ENCODE measurements at regions not wholly inside any gene's neighbourhood (a gene's known extent, or its start where the extent isn't known, plus 50 kb on each side); places are given as distances from the start of the nearest gene placed in this dataset.
"Not testable (repeated sequence)": the region's sequence is repeated elsewhere in the genome, so short reads cannot be mapped to it uniquely, and the experiment has no call there.

DNA sequence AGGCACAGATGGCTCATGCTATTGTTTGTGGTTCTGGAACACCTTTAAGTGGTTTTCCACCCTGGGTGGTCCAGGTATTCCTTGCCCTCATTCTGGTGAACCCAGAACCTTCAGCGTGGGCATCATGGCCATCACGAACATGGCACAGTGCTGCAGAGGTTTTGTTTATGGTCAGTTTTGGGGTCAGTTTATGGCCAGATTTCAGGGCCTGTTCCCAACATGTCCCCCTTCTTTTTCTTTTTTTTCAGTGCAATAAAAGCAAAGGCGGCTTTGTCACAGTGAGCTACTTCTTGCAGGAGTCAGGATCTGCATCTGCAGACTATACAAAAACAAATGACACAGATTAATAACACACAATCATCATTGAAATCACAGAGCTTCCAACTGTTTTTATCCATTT, 1085.0 kb upstream of the ALCAM start:
- in situ Hi-C loops (cut with MboI; ENCODE audit: low sequenced_read_pairs) = no loop called here

DNA sequence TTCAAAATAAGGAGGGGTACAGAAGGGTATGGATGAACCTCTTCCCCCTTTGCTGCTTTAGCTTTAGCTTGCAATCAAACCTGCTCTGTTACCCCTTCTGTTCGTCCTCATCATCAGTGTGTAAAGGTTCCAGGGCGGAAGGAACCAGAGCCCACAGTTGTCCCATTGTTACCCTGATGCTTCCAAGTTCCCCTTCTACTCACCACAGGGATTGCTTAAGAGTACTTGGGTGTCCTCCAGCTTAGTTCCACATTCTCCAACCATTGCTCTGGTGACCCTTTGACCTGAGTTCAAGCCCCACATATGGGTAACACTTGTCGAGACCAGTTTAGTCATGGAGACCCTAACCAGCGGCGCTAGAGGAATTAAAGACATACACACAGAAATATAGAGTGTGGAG, 1080.1 kb upstream of the ALCAM start:
- in situ Hi-C loops (cut with MboI; ENCODE audit: low sequenced_read_pairs) = no loop called here

DNA sequence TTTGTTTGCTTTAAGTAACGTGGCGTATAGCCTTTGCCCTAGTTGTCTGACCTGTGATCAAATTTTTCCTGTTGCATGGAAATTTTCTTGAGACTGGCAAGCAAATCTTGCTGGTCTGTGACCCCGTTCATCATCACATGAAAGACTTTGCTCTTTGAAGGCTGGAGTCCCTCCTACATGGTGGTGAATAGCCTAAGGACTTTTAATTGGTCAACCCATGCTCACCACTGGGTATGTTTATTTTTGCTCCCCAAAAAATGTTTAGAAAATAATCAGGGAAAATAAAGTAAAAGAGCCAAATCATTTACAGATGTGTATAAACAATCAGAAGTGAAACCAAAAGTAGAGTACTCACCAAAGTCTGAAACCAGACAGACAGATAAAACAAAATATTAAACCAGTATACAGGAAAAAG, 1075.3 kb upstream of the ALCAM start:
- in situ Hi-C loops (cut with MboI; ENCODE audit: low sequenced_read_pairs) = no loop called here

DNA sequence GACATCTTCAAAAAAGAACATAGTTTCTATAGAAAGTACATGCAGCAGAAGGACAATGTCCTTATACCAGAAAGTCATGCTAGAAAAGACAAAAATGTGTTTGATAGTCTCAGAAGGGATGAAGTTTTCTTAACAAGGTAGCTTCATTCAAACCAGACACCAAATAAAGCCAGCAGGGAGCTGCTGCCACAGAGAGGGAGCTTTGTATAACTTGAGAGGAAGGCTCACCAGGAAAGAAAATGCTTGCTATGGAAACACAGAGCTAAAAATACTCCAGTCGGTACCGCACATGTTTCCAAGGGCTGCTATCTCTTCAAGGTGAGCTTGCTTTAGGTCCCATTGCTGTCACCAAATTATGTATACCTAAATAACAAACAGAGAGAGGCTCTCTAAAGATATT, 1074.8 kb upstream of the ALCAM start:
- in situ Hi-C loops (cut with MboI; ENCODE audit: low sequenced_read_pairs) = no loop called here

DNA sequence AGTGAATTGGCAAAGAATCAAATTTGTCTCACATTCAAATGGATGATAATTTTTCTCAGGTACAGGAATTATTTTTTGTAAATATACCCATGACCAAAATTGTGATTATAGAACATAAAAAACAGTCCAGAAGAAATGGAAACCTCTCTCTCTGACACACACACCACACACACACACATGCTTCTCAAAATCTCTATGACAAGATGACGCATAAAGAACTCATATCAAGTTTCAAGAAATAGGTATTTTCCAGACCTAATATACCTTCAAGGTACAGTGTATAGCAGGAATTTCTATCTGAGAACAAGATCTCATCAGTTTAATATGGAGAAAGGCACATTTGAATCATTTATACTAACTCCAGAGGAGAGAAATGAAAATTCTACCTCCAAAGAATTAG, 1069.1 kb upstream of the ALCAM start:
- in situ Hi-C loops (cut with MboI; ENCODE audit: low sequenced_read_pairs) = no loop called here

DNA sequence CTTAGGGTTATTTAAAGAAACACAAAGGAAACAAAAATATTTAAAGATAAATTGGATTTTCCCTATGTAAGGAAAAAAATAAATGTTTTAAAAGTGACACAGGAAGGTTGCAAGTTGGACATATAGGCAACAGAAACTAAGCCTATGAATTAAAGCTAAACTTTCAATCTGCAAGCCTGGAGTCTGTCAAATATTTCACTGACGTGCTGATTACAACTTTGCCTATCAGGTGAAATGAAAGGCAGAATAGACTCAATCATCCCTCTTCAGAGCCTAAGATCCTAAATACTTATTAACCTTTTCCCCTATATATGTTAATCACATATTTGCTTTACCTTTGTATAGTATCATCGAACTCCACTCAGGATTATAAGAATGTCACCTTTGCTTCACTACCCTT, 1068.0 kb upstream of the ALCAM start:
- in situ Hi-C loops (cut with MboI; ENCODE audit: low sequenced_read_pairs) = no loop called here

DNA sequence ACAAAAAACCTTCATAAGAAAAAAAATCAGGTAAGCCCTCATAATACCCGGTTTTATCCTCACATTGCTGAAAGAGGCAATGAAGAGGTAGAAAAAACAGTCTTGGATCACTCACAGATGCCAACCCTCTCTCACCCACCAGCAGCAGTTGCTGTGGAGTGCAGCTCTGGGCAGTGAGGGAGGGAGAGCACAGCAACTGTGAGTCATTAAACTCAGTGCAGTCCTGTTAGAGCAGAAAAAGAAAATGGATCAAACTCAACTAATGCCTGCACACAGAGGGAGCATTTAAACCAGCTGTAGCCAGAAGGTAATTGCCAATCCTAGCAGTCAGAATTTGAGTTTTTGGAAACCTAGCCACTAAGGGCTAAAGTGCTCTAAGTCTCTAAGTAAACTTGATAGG, 1050.6 kb upstream of the ALCAM start:
- in situ Hi-C loops (cut with MboI; ENCODE audit: low sequenced_read_pairs) = no loop called here

DNA sequence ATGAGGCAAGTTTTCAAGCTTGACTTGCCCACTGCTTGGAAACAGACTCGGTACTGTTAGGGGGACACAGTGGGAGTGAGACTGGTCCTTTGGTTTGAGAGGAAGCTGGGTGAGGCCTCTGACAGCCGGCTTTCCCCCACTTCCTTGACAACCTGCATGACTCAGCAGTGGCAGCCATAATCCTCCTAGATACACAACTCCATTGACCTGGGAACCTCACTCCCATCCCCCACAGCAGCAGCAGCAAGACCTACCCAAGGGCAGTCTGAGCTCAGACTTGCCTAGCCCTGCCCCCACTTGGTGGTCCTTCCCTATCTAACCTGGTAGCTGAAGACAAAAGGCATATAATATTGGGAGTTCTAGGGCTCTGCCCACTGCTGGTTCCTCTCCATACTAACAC, 1043.5 kb upstream of the ALCAM start:
- in situ Hi-C loops (cut with MboI; ENCODE audit: low sequenced_read_pairs) = no loop called here

DNA sequence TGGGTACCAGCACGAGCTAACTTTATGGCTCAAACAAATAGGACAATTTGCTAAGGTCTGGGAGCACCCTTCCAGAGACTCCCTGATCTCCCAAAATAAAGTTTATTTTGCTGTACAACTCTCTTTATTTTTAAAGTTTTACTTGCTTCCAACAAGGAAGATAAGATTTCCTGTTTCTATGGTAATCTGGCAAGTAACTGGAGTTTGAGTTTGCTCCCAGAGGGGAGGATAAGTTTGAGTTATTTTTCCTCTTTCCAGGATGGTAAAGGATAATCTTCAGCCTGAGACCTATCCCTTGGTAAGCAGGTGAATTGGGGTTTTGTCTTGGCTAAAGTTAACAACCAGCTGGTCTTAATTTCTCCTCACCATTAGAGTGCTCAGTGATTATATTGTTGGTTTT, 1019.4 kb upstream of the ALCAM start:
- in situ Hi-C loops (cut with MboI; ENCODE audit: low sequenced_read_pairs) = no loop called here

DNA sequence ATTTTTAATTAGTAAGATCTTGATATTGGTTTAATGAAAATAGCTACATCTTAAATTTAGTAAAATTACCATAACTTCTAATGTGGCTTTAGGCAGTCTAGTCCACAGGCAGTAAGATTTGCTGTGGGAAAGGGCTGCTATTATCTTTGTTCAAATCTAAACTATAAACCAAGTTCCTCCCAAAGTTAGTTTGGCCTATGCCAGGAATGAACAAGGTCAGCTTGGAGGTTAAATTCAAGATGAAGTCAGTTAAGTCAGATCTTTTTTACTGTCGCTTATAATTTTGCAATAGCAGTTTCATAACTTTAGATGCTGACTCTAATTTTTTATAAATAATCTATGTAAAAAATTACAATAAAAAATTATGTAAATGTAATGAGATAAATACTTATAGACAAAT, 1016.9 kb upstream of the ALCAM start:
- in situ Hi-C loops (cut with MboI; ENCODE audit: low sequenced_read_pairs) = no loop called here

DNA sequence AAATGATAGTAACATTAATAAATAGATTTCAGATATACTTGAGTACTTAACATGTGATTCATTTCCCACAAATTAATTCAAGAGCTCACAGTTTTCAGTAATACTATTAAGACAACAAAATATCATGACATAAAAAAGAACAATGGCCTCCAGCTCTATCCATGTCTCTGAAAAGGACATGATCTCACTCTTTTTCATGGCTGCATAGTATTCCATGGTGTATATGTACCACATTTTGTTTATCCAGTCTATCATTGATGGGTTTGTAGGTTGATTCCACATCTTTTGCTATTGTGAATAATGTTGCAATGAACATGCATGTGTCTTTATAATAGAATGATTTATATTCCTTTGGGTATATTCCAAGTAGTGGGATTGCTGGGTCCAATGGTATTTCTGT, 1012.8 kb upstream of the ALCAM start:
- in situ Hi-C loops (cut with MboI; ENCODE audit: low sequenced_read_pairs) = no loop called here

DNA sequence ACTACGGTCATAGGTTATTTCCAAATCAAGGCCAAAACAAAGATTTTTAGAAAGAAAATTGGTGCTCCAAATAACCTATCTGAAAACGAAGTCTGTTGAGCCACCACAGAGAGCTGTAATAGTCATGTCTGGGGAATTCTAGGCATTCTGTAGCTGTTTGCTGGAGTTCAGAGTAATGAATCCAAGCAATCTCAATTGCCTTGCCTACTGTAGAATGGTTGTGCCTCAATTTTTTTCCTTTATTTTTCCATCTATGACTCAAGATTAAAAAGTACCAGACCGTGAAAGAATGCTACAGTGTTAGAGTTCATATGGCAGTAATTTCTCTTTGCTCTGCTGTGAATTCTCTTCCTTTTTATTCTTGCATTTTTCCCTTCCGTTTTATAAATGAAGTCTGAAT, 1007.2 kb upstream of the ALCAM start:
- in situ Hi-C loops (cut with MboI; ENCODE audit: low sequenced_read_pairs) = no loop called here

DNA sequence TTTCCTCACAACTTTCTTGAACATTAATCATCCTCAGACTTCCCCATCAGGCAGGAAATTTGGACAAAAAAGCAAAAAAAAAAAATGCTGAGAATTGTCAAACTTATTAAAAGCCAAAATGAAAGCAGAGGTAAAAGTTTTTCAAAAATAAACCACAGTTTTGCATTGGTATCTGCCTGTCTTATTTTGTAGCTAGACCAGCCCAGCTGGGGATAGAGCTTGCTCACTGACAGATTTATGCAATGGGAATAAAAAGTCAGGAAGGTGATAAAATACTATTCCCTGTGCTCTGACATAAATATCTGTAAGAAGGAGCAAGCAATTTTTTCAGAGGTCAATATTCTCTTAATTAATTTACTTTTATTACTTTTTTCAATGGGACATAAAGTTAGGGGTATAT, 1006.7 kb upstream of the ALCAM start:
- in situ Hi-C loops (cut with MboI; ENCODE audit: low sequenced_read_pairs) = no loop called here

DNA sequence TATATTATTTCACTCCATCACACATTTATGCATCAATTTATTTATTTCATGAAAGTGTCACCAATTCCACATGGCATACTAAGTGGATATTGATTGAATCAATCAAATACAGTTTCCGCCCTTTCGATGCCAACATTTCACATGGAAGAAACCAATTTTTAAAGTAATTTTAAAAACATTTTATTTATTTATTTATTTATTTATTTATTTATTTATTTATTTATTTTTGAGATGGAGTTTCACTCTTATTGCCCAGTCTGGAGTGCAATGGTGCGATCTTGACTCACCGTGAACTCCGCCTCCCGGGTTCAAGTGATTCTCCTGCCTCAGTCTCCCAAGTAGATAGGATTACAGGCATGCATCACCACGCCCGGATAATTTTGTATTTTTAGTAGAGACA, 1005.0 kb upstream of the ALCAM start:
- in situ Hi-C loops (cut with MboI; ENCODE audit: low sequenced_read_pairs) = not testable (repeated sequence)

DNA sequence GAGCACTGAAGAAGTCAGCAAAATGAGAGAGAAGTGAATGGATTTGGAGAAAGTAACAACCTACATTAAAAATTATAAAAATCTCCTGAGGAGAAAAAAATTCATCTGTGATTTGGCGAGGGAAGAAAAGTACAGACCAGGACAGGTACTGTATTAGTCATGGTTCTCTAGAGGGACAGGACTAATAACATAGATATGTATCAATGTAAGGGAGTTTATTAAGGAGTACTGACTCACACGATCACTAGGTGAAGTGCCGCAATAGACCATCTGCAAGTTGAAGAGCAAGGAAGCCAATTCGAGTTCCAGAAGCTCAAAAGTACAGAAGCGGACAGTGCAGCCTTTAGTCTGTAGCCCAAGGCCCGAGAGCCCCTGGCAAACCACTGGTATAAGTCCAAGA, 1004.4 kb upstream of the ALCAM start:
- in situ Hi-C loops (cut with MboI; ENCODE audit: low sequenced_read_pairs) = no loop called here

DNA sequence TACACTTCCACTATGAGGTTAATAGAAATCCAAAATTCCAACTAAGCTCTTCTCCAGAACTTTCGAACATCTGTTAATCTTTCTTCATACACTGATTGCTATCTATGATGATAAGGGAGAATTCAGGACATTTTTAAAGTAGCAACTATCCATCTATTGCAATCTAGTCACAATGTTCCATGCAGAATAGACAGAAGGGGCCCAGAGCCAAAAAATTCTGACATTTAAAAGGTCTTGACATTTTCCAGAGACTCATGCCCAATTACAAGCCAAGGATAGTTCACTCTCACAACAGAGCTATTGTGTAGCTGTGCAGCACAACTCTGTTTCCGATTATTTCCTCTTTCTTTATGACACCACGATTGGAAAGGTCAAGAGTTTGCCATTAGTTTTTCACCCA, 999.7 kb upstream of the ALCAM start:
- in situ Hi-C loops (cut with MboI; ENCODE audit: low sequenced_read_pairs) = no loop called here

DNA sequence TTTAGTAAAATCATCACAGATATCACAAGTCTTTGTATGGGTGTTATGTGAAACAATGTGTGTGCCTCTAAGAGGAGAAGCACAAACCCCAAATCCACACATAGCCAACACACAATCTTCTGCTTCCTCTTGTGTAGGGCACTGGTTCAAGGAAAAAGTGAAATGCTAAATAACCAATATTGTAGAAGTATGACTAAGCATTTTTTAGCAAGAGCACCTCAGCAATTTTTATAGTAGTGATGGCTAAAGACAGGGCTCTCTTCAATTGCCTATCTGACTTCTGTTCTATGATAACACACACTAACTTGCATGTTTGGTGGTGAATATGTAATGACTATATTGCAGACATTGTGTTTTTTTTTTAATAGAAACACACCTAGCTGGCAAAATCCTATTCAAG, 997.9 kb upstream of the ALCAM start:
- in situ Hi-C loops (cut with MboI; ENCODE audit: low sequenced_read_pairs) = no loop called here

DNA sequence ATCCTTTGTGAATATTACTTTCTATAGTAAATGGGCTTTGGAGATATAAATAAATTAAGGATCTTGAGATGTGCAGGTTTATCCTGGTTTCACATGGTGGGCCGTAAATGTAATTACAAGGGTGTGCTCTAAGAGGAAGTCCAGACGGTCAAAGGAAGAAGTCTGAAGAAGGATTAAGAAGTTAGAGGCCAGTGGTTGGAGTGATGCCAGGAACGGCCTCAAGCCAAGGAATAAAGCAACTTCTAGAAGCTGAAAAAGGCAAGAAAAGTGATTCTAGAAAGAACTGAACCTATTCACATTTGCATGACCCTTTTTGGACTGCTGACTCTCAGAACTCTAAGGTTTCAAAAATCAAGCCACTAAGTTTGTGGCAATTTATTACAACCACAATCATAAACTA, 981.3 kb upstream of the ALCAM start:
- in situ Hi-C loops (cut with MboI; ENCODE audit: low sequenced_read_pairs) = no loop called here

DNA sequence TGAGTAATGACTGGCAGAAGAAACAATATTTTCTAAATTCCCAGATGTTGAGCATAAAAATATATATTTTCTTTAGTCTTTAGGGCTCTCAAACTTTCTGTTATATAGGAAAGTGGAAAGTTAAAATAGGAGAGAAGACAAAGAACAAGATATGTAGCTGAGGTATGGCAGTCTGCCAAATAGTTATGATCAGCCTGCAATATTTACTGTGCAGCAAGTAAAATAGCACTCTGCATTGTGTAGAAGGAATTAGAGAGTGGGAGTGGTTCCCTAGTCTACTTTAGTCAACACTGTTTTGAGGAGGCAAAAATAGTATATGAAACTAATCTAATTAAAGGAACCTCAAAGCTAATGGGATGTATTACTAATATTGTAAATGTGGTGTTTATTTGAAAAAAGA, 978.1 kb upstream of the ALCAM start:
- in situ Hi-C loops (cut with MboI; ENCODE audit: low sequenced_read_pairs) = no loop called here

DNA sequence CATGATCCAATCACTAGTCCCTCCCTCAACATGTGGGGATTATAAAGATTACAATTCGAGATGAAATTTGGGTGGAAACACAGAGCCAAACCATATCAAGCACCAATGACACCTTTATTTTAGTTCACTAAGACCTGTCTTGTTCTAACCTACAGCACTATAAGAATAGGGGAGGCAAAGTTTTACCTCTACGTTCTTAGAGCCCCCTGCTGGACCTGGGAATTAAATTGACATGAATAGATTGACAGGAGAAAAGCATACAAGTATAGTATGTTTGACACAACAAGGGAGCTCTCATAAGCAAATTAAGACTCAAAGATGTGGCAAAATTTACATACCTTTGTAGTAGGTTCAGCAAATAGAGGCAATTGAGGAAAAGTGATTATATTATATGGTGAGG, 974.4 kb upstream of the ALCAM start:
- in situ Hi-C loops (cut with MboI; ENCODE audit: low sequenced_read_pairs) = no loop called here

DNA sequence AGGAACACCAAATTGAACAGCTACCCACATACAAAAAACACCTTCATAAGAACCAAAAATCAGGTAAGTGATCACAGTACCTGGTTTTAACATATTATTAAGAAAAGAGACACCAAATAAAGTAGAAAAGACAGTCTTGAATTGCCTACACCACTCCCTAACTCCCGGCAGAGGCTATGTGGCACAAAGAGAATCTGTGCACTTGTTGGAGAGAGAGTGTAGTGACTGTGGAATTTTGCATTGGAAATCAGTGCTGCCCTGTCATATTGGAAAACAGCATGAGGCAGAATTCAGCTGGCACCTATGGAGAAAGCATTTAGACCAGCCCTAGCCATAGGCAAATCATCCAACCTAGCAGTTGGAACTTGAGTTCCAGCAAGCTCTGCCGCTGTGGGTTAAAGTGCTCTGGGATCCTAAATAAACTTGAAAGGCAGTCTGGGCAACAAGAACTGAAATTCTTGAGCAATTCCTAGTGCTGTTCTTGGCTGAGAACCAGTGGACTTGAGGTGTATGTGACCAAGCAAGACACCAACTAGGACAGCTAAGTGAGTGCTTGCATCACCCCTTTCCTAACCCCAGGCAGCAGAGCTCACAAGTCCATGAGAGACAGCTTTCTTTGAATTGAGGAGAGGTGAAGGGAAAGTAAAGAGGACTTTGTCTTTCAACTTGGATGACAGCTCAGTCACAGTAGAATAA, 969.6 kb upstream of the ALCAM start:
- in situ Hi-C loops (cut with MboI; ENCODE audit: low sequenced_read_pairs) = no loop called here

DNA sequence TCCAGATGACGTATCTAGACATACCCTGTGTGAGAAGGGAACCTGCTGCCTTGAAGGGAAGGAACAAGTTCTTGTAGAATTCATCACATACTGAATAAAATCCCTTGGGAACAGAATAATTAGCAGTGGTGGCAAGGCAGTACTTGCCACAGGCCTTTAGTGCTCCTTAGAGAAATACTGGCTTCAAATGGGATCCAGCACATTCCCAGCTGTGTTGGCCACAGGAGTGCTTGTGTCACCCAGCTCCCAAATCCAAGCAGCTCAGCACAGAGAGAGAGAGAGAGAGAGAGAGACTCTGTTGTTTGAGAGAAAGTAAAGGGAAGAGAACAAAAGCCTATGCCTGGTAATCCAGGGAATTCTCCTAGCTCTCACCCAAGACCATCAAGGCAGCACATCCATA, 969.0 kb upstream of the ALCAM start:
- in situ Hi-C loops (cut with MboI; ENCODE audit: low sequenced_read_pairs) = no loop called here

DNA sequence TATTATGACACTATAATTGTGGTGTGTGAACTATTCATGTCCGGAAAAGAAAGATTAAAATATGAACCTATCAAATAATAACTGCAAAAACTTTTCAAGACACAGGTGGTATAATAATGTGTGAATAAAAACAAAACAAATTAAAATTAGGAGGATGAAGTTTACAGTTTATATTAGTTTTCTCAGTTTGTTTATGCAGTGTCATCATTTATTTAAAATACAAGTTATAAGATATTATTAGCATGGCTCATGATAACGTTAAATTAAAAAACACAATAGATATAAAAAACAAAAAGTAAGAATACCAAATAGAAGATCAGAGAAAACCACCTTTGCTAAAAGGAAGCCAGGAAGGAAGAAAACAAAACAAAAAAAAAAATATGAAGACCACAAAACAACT, 963.8 kb upstream of the ALCAM start:
- in situ Hi-C loops (cut with MboI; ENCODE audit: low sequenced_read_pairs) = no loop called here

DNA sequence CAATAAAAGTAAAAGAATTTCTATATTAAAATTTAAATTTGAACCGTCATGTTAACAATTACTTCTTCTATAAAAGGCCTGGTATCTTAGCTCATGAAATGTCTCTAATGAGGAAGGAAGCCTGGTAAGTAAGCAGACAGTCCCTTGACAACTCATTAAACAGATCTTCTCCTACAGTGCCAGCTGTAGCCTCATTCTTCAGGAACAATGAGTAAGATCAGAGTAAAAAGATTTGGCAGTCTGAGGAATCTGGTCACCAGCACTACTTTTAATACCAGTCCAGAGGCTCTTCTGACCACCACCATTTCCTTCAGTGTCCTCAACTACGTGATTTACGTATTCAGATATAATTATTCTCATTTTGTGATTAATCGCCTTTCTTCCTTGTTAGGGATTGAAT, 955.0 kb upstream of the ALCAM start:
- in situ Hi-C loops (cut with MboI; ENCODE audit: low sequenced_read_pairs) = no loop called here

Measured in HL-60/S4 (cell line).